Naive thymus-derived CD4-positive, alpha-beta T cell (primary cell): ENCODE measurements at regions not wholly inside any gene's neighbourhood (a gene's known extent, or its start where the extent isn't known, plus 50 kb on each side); places are given as distances from the start of the nearest gene placed in this dataset.

Source experiments
- ATAC-seq: fragments of 150-1000 bp; cut with Tn5 transposase; 2 replicates; pipeline ENCODE4 v1.10.0; 2021; ENCODE audit warnings: mild to moderate bottlenecking, moderate library complexity
- CTCF ChIA-PET: fragments of 350-600 bp; sonication (Branson Sonifier 250); formaldehyde crosslinking; loops from one replicate; lab custom pipeline; 2021; ENCODE audit warnings: antibody characterized with exemption; lab: Charles Lee
- POLR2A ChIA-PET: fragments of 350-600 bp; sonication (Branson Sonifier 250); formaldehyde crosslinking; loops from one replicate; lab custom pipeline; 2021; ENCODE audit warnings: antibody characterized with exemption, inconsistent platforms; lab: Charles Lee
- DNase-seq, 9 donors: peaks; one replicate each; pipeline versions ENCODE4 v3.0.0 to v3.0.0-alpha.2; 2020 to 2022; ENCODE audit warnings: mixed read lengths in 1 of 9
- H3K27ac ChIP-seq: one replicate; pipeline ENCODE4 v1.7.0; 2013; ENCODE audit warnings: mild to moderate bottlenecking, low read depth, low read length, moderate library complexity
- H3K27me3 ChIP-seq, 2 donors: one replicate each; pipeline ENCODE4 v1.7.0; 2013; ENCODE audit warnings: low read length in 2 of 2, mild to moderate bottlenecking in 2 of 2, moderate library complexity in 2 of 2; ENCODE audit not compliant: control insufficient read depth in 2 of 2, insufficient read depth in 2 of 2
- H3K36me3 ChIP-seq, 3 experiments: 1 replicate in 2 of 3; 2 replicates in 1 of 3; pipeline ENCODE4 v1.7.0; 2013; ENCODE audit warnings: low read length in 3 of 3, mild to moderate bottlenecking in 3 of 3, moderate library complexity in 1 of 3; ENCODE audit not compliant: insufficient read depth in 3 of 3, control insufficient read depth in 2 of 3
- H3K4me1 ChIP-seq, 2 donors: one replicate each; pipeline ENCODE4 v1.7.0; 2013; ENCODE audit warnings: low read length in 2 of 2, mild to moderate bottlenecking in 2 of 2, moderate library complexity in 1 of 2; ENCODE audit not compliant: control insufficient read depth in 2 of 2, insufficient read depth in 2 of 2
- H3K4me3 ChIP-seq: 2 replicates; pipeline ENCODE4 v1.7.0; 2013; ENCODE audit warnings: mild to moderate bottlenecking, low read length
- H3K9me3 ChIP-seq, 3 experiments: 1 replicate in 2 of 3; 2 replicates in 1 of 3; pipeline ENCODE4 v1.7.0; 2013; ENCODE audit warnings: low read length in 3 of 3; ENCODE audit not compliant: control insufficient read depth in 2 of 3
- H3K27ac Mint-ChIP-seq, 9 donors: one replicate each; pipeline ENCODE4 v1.8.0; 2020 to 2022; ENCODE audit warnings: mixed read lengths in 9 of 9, mild to moderate bottlenecking in 8 of 9, moderate library complexity in 5 of 9, inconsistent platforms in 2 of 9
- H3K27me3 Mint-ChIP-seq, 5 donors: one replicate each; pipeline ENCODE4 v1.8.0; 2021 to 2022; ENCODE audit warnings: mixed read lengths in 5 of 5, mild to moderate bottlenecking in 1 of 5
- H3K36me3 Mint-ChIP-seq, 5 donors: one replicate each; pipeline ENCODE4 v1.8.0; 2020 to 2022; ENCODE audit warnings: mixed read lengths in 5 of 5, mild to moderate bottlenecking in 3 of 5, inconsistent platforms in 1 of 5
- H3K4me1 Mint-ChIP-seq, 7 donors: one replicate each; pipeline ENCODE4 v1.8.0; 2020 to 2022; ENCODE audit warnings: mixed read lengths in 7 of 7, mild to moderate bottlenecking in 3 of 7, inconsistent platforms in 1 of 7
- H3K4me3 Mint-ChIP-seq, 10 donors: one replicate each; pipeline ENCODE4 v1.8.0; 2020 to 2022; ENCODE audit warnings: mild to moderate bottlenecking in 10 of 10, mixed read lengths in 10 of 10, moderate library complexity in 6 of 10, inconsistent platforms in 2 of 10
- H3K9me3 Mint-ChIP-seq, 11 donors: one replicate each; pipeline ENCODE4 v1.8.0; 2020 to 2022; ENCODE audit warnings: mixed read lengths in 11 of 11, mild to moderate bottlenecking in 4 of 11, inconsistent platforms in 1 of 11, moderate library complexity in 1 of 11
- intact Hi-C, 2 donors: fragments of 100-400 bp; cut with micrococcal nuclease; formaldehyde crosslinking; loops; one replicate each; pipeline ENCODE4 v1.15.1; 2023

DNA sequence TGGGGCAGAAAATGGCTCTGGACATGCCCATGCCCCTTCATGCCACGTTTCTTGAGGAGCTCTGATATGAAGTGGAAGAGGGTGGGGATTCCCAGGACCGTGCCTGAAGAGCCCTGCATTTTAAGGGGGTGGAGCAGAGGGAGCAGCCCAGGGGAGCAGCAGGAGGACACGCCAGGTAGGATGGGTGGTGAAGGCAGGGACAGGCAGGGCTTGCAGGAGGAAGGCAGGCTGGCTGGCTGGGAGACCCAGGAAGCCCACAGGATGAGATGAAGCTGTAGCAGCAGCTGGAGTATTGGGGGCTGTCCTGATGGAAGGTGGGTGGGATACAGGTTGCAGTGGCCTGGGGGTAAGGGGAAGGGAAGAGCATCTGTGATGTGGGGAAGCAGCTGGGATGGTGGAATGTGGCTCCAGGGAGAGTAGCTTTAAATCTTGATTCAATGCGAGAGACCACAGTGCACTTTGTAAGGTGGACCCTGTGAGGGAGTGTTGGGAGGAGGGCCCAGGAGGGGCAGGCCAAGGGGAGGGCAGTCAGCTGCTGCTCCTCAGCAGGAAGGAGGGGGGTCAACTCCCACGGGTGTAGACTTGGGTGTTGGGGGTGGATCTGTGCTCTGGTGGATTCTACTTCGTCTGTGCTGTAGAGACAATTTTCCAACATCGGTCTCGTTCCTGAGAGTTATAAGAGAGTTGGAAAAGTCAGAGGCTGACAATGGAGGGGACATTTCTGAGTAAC lies 242.6 kb upstream of the IRX4 start:
- intact Hi-C loops = no loop called here
- Histone ChIP-seq H3K4me3 (no peak overlapping the region), H3K27ac (no peak overlapping the region), H3K27me3 (no peaks in the 10 kb centered on the region), H3K4me1 (no peaks in the 10 kb centered on the region), H3K9me3 (no peaks in the 10 kb centered on the region), H3K36me3 (no peaks in the 10 kb centered on the region)
- no peak overlapping the region for H3K4me3 Mint-ChIP-seq
- peaks cover 0 to 14% (median 3%) of the 10 kb centered on the region in 11 donors for H3K9me3 Mint-ChIP-seq
- H3K27ac Mint-ChIP-seq = no peak overlapping the region
- POLR2A ChIA-PET = no interaction called here
- H3K4me1 Mint-ChIP-seq = peaks cover 0 to 2% (median 0%) of the 10 kb centered on the region in 7 donors
- peaks cover 0 to 61% (median 33%) of the 10 kb centered on the region in 5 donors for H3K27me3 Mint-ChIP-seq
- DNase-seq (no peak), ATAC-seq (no peak)
- no peaks in the 10 kb centered on the region for H3K36me3 Mint-ChIP-seq
- CTCF ChIA-PET = no interaction called here

DNA sequence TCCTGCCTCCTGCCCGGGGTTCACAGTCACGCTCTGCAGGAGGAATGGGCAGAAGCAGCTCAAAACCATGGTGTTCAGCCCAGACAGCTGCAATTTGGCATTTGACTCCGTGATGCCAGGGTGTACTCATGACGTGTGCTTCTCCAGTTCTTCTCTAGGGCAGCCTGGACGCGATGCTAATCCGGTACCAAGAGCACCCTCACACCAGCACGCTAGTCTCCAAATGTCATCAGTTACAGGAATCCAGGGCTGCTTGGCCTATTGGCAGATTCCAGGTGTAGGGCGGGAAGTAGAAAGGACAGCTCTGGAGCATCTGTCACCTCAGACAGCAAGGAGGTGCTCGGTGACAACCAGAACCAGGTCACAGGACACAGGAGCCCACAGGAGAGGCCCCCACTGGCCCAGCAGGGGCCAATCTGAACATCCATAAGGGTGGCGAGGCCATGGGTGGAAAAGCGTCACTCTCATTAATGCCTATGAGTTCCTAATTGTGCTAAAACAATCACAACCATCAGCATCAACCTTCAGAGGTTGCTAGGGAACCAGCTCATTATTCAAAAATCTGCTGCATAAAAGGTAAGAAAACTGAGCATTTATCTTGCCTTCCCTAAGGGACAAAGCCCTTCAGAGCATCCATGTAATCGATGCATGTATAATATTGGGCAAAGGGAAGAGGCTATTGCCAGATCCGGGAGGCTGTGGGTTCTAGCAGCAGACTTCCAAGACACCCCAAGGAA lies 241.9 kb upstream of the IRX4 start:
- Mint-ChIP-seq H3K36me3 (no peaks in the 10 kb centered on the region), H3K27me3 (peaks cover 0 to 63% (median 33%) of the 10 kb centered on the region in 5 donors), H3K4me3 (no peak overlapping the region), H3K27ac (no peak overlapping the region), H3K9me3 (peaks cover 0 to 14% (median 3%) of the 10 kb centered on the region in 11 donors), H3K4me1 (peaks cover 0 to 2% (median 0%) of the 10 kb centered on the region in 7 donors)
- DNase-seq (no peak), ATAC-seq (no peak)
- POLR2A ChIA-PET = no interaction called here
- no peaks in the 10 kb centered on the region for H3K36me3 ChIP-seq
- CTCF ChIA-PET = no interaction called here
- H3K9me3 ChIP-seq = no peaks in the 10 kb centered on the region
- no peak overlapping the region for H3K27ac ChIP-seq
- no peaks in the 10 kb centered on the region for H3K27me3 ChIP-seq
- intact Hi-C loops = no loop called here
- H3K4me1 ChIP-seq = no peaks in the 10 kb centered on the region
- H3K4me3 ChIP-seq = no peak overlapping the region

DNA sequence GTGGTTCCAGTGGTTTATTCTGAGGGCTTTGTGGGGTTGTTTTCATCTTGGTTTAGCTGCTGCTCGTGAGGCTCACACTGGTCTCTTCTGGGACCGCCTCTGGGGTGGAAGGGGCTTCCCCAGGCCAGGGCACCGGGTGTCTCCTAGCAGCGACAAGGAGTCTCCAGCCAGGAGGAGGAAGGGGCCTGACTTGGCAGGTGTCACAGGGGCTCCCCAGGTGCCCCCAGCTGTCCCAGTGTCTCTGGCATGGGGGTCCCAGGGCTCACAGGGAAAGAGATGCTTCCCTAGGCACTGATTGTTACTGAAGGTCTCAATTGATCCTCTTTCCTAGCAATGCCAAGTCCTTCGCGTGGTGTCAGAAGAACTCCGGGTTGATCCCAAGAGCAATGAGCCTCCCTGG lies 241.1 kb upstream of the IRX4 start:
- Mint-ChIP-seq H3K4me3 (no peak overlapping the region), H3K9me3 (peaks cover 0 to 14% (median 3%) of the 10 kb centered on the region in 11 donors), H3K27ac (peak overlapping the region in 1 of 9 donors; percentile 41), H3K27me3 (peaks cover 0 to 65% (median 32%) of the 10 kb centered on the region in 5 donors), H3K36me3 (no peaks in the 10 kb centered on the region), H3K4me1 (peaks cover 0 to 2% (median 0%) of the 10 kb centered on the region in 7 donors)
- H3K9me3 ChIP-seq = no peaks in the 10 kb centered on the region
- ChIA-PET POLR2A (no interaction called here), CTCF (no interaction called here)
- H3K4me3 ChIP-seq = no peak overlapping the region
- ATAC-seq (no peak), DNase-seq (no peak)
- H3K27me3 ChIP-seq = no peaks in the 10 kb centered on the region
- no peaks in the 10 kb centered on the region for H3K36me3 ChIP-seq
- H3K4me1 ChIP-seq = no peaks in the 10 kb centered on the region
- intact Hi-C loops = no loop called here
- H3K27ac ChIP-seq = no peak overlapping the region

DNA sequence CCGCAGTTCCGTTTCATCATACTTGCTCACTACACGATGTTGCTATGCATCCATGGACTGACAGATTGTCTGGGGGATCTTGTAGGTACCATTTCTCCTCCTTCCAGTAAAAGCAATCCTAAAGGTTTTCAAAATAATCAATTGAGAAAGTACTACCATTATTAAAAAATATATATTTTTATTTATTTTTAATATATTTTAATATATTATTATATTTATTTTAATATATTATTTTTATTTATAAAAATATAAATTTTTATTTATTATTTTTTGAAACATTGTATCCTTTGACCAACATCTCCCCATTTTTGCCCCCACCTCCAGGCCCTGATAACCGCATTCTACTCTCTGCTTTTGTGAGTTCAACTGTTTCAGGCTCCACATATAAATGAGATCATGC lies 237.6 kb upstream of the IRX4 start:
- intact Hi-C loops = no loop called here
- no peak overlapping the region for H3K27ac ChIP-seq
- ATAC-seq = no peak
- Mint-ChIP-seq H3K4me3 (no peak overlapping the region), H3K4me1 (no peaks in the 10 kb centered on the region), H3K36me3 (no peaks in the 10 kb centered on the region), H3K27me3 (peaks cover 0 to 53% (median 19%) of the 10 kb centered on the region in 5 donors), H3K9me3 (peaks cover 0 to 16% (median 3%) of the 10 kb centered on the region in 11 donors), H3K27ac (no peak overlapping the region)
- ChIA-PET CTCF (no interaction called here), POLR2A (no interaction called here)
- H3K9me3 ChIP-seq = no peaks in the 10 kb centered on the region
- H3K4me3 ChIP-seq = no peak overlapping the region
- no peaks in the 10 kb centered on the region for H3K27me3 ChIP-seq
- no peaks in the 10 kb centered on the region for H3K36me3 ChIP-seq
- no peak for DNase-seq
- H3K4me1 ChIP-seq = no peaks in the 10 kb centered on the region

DNA sequence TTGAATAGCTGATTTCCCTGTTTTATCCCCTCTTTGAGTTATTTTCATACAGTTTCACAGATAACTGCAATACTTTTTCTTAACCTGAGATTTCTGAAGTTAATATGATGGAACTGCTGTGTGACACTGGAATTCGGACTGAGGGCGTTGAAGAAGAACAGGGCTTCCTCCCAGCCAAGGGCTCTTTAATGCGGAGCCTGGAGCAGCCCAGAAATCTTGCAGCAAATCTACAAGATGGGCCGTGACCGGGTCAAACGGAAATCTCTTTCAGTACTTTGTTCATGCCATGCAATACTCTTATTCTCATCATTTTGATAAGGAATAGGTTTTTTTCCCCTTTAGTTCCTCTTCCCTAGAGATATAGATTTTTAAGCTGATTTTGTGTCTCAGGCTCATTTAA lies 236.8 kb upstream of the IRX4 start:
- Mint-ChIP-seq H3K4me1 (no peaks in the 10 kb centered on the region), H3K36me3 (no peaks in the 10 kb centered on the region)
- no peak for ATAC-seq

DNA sequence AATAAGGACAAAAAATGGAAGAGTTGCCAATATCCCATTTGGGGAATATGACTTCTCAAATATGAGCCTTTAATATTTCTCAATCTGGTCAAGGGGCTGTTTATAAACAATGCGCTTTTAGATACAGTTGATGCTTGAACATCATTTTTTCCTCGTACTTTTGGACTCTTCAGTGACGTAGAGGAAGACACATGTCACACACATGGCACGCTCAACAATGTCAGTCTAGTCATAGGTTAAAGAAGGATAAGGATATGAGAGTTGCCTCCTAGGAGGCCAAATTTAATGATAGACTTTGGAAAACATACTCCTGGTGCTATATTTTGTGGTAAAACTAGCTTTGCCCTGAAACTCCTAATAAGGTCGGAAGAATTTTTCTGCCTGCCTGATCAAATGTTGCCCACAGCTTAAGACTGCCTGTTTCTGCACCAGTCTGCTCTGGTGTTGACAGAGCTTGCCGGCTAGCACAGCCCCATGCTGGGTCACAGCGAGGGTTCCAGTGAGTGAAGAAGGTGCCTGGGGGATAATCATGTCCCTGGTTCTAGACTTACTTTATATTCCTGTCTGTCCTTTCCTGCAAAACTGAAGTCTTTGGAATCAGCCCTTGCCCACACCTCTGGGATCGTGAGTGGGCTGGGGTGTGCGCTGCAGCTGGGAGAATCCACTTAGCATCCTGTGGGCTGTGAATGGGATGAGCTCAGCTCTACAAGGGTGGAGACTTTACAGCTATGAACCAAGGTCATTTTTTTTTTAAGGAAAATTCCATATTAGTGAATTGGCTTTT lies 230.8 kb upstream of the IRX4 start:
- Mint-ChIP-seq H3K4me1 (no peaks in the 10 kb centered on the region), H3K36me3 (no peaks in the 10 kb centered on the region), H3K9me3 (peaks cover 0 to 4% (median 0%) of the 10 kb centered on the region in 11 donors), H3K27ac (peak overlapping the region in 1 of 9 donors; percentile 20), H3K4me3 (no peak overlapping the region), H3K27me3 (peaks cover 0 to 31% (median 0%) of the 10 kb centered on the region in 5 donors)
- Histone ChIP-seq H3K36me3 (no peaks in the 10 kb centered on the region), H3K4me1 (no peaks in the 10 kb centered on the region), H3K4me3 (no peak overlapping the region), H3K27me3 (no peaks in the 10 kb centered on the region), H3K27ac (no peak overlapping the region), H3K9me3 (no peaks in the 10 kb centered on the region)
- intact Hi-C loops = no loop called here
- ATAC-seq = no peak
- ChIA-PET POLR2A (no interaction called here), CTCF (no interaction called here)
- no peak for DNase-seq

More for the DNA sequence above, 236.8 kb upstream of the IRX4 start:
- Mint-ChIP-seq H3K4me3 (no peak overlapping the region), H3K27ac (no peak overlapping the region), H3K9me3 (peaks cover 0 to 18% (median 3%) of the 10 kb centered on the region in 11 donors), H3K27me3 (peaks cover 0 to 52% (median 13%) of the 10 kb centered on the region in 5 donors)
- no peaks in the 10 kb centered on the region for H3K4me1 ChIP-seq
- no peak for DNase-seq
- intact Hi-C loops = no loop called here
- H3K27me3 ChIP-seq = no peaks in the 10 kb centered on the region
- no peaks in the 10 kb centered on the region for H3K9me3 ChIP-seq
- ChIA-PET POLR2A (no interaction called here), CTCF (no interaction called here)
- H3K36me3 ChIP-seq = no peaks in the 10 kb centered on the region
- H3K27ac ChIP-seq = no peak overlapping the region
- no peak overlapping the region for H3K4me3 ChIP-seq
